Central memory CD8-positive, alpha-beta T cell (primary cell): ENCODE measurements at regions not wholly inside any gene's neighbourhood (a gene's known extent, or its start where the extent isn't known, plus 50 kb on each side); places are given as distances from the start of the nearest gene placed in this dataset.

Experiments used
- ATAC-seq: fragments of 150-1000 bp; cut with Tn5 transposase; replicated peaks from 2 replicates; pipeline ENCODE4 v1.10.0; 2022; ENCODE audit warnings: mild to moderate bottlenecking, moderate FRiP score, moderate number of reproducible peaks; ENCODE audit not compliant: poor library complexity, severe bottlenecking; ENCODE audit errors: extremely low read depth
- DNase-seq, 2 donors: peaks; one replicate each; pipeline ENCODE4 v3.0.0; 2021; ENCODE audit warnings: low spot score in 2 of 2
- H3K27ac Mint-ChIP-seq: one replicate; pipeline ENCODE4 v1.8.0; 2022; ENCODE audit warnings: low read depth, mild to moderate bottlenecking, moderate library complexity, mixed read lengths
- H3K27me3 Mint-ChIP-seq: one replicate; pipeline ENCODE4 v1.8.0; 2022; ENCODE audit warnings: mixed read lengths
- H3K36me3 Mint-ChIP-seq: one replicate; pipeline ENCODE4 v1.8.0; 2022; ENCODE audit warnings: mild to moderate bottlenecking, moderate library complexity, mixed read lengths; ENCODE audit not compliant: insufficient read depth
- H3K4me1 Mint-ChIP-seq: one replicate; pipeline ENCODE4 v1.8.0; 2022; ENCODE audit warnings: mixed read lengths
- H3K4me3 Mint-ChIP-seq: one replicate; pipeline ENCODE4 v1.8.0; 2022; ENCODE audit warnings: mild to moderate bottlenecking, moderate library complexity, mixed read lengths
- H3K9me3 Mint-ChIP-seq: one replicate; pipeline ENCODE4 v1.8.0; 2022; ENCODE audit warnings: mixed read lengths

DNA sequence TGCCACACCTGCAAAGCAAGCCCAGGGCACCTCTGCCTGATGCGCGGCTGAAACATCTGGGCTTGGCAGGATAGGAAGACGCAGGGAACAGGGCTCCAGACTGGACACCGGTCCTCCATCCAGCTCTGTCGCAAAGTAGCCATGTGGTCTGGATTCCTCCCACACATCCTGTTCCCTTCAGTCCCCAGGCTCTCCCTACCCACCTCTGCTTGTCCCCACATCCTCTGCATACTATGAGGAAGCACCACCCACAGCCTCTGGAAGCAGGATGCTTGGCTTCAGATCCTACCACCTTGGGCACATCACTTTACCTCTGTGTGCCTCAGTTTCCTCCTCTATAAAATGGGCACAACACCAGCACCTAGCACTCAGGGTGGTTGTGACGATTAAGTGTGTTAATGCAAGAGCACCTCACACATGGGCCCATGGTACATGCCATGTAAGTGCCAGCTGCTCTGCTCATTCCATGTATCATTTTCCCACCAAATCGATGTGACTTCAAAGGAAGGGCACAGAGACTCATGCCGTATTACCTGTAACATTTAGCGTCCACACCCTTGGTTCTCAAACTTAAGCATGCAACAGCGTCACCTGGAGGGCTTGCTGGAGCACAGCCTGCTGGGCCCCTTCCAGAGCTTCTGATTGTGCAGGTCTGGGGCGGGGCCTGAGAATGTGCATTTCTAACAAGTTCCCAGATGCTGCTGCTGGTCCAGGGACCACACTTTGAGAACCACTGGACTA is 138.6 kb upstream of the SDK2 start:
- H3K27ac Mint-ChIP-seq, result no peak overlapping the region
- no peak overlapping the region for H3K4me3 Mint-ChIP-seq
- DNase-seq (no peak), ATAC-seq (no peak)
- peaks cover 54% of the 10 kb centered on the region for H3K27me3 Mint-ChIP-seq
- no peaks in the 10 kb centered on the region for H3K36me3 Mint-ChIP-seq
- no peaks in the 10 kb centered on the region for H3K9me3 Mint-ChIP-seq
- H3K4me1 Mint-ChIP-seq, result no peaks in the 10 kb centered on the region

DNA sequence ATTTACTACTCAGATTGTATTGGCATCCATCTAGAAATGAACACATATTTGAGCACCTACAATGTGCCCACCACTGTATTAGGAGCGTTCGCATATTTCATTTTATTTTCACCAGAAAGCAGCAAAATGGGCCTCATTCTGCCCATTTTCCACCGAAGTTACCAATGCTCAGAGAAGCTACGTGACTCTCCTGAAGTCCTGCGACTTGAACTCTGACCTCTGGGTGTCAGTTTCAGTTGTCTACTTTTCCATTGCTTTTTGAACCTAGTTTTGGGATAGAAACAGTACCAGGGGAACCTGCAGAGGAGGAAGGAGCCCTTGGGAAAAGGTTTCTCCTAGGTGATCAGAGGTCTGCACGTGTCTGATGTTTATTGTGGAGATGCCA is 139.1 kb upstream of the SDK2 start:
- DNase-seq (no peak), ATAC-seq (no peak)
- no peaks in the 10 kb centered on the region for H3K4me1 Mint-ChIP-seq
- H3K9me3 Mint-ChIP-seq, result no peaks in the 10 kb centered on the region
- no peaks in the 10 kb centered on the region for H3K36me3 Mint-ChIP-seq
- H3K27ac Mint-ChIP-seq, result no peak overlapping the region
- H3K27me3 Mint-ChIP-seq, result peaks cover 54% of the 10 kb centered on the region
- no peak overlapping the region for H3K4me3 Mint-ChIP-seq

DNA sequence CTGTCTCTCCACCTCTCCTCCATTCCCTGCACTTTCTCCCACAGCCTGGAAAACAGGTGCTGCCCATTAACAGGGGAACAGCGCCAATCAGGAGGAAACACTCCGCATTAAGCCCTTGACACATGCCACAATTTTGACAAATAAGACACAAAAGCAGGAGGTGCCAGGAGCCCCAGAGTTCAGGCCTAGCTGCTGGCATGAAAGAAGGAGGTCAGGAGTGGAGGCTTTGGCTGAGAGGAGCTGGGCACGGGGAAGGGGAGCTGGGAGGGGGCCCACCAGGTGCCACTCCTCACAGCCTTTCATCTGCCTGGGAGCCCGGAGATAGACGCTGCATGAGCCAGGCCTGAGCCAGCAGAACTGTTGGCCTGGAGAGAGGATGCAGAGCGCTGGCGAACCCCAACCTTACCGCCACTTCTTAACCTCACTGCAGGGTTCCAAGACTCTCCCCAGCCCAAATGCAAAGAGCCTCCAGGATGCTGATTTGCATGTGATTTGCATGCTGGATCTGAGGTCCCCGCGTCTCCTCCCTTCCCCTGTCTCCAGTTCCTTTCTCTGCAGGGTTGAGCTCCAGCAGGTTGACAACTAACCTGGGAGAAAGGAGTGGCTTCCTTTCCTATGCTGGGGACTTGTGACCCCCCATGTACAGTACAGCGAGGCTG is 139.8 kb upstream of the SDK2 start:
- Mint-ChIP-seq H3K36me3 (no peaks in the 10 kb centered on the region), H3K27ac (no peak overlapping the region)

DNA sequence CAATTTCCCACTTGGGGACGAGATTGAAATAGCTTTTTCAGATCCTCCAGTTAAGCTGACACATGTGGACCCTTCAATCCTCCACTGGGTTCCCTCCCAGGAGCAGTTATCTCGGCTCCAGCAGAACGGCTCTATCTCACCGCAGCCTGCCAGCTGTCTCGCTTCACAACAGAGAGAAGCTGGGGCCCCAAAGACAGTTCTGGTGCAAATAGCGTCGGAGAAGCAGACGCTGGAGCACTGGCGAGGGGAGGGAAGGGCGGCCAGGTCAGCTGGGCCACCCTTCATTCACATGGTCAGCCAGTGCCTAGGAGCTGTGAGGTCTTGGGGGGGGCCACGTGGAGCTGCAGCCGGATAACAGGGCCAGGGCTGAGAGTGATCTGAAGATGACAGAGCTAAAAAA is 141.3 kb upstream of the SDK2 start:
- Mint-ChIP-seq H3K4me3 (no peak overlapping the region), H3K27me3 (peaks cover 54% of the 10 kb centered on the region), H3K36me3 (no peaks in the 10 kb centered on the region), H3K4me1 (no peaks in the 10 kb centered on the region), H3K9me3 (no peaks in the 10 kb centered on the region), H3K27ac (no peak overlapping the region)
- no peak for DNase-seq
- no peak for ATAC-seq

More for the DNA sequence above, 139.8 kb upstream of the SDK2 start:
- H3K4me1 Mint-ChIP-seq, result no peaks in the 10 kb centered on the region
- peaks cover 54% of the 10 kb centered on the region for H3K27me3 Mint-ChIP-seq
- DNase-seq (no peak), ATAC-seq (no peak)
- H3K9me3 Mint-ChIP-seq, result no peaks in the 10 kb centered on the region
- H3K4me3 Mint-ChIP-seq, result no peak overlapping the region

DNA sequence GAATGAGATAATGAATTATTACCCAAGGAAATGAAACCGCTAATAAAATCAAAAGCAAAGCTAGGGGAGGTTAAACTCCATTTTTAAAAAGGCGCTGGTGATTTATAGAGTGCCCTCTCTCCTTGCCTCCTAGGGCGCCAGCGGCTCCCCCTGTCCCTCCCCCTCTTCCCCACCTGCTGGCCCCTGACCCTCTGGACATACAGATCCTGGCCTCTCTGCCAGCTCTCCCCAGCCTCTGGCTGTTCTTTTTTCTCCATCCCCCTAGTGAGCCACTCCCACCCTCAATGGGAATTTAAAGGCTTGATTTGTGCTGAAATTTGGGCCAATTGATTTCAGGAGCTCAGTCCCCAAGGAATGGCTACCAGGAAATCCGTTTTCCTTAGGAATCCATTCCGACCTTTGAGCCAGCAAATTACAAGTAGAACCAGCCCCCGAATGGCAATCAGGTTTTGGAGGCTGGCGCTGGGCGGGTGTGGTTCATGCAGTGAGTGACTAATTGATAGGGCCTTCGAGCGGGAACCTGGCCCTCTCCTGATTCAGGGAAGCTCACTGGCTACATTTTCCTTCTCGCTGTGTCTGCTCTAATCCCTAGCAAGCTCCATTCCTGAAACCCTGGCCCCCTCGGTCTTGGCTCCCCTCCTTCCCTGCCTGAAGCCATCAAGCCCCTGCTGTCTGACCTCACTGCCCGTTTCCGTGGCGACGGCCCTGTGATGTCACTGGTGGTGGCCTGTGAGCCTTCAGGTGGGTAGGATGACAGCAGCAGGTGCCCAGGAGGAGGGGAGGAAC is 141.9 kb upstream of the SDK2 start:
- DNase-seq (no peak), ATAC-seq (no peak)
- H3K4me3 Mint-ChIP-seq, result no peak overlapping the region
- H3K9me3 Mint-ChIP-seq, result no peaks in the 10 kb centered on the region
- no peaks in the 10 kb centered on the region for H3K4me1 Mint-ChIP-seq
- peaks cover 55% of the 10 kb centered on the region for H3K27me3 Mint-ChIP-seq
- H3K27ac Mint-ChIP-seq, result no peak overlapping the region
- H3K36me3 Mint-ChIP-seq, result no peaks in the 10 kb centered on the region

DNA sequence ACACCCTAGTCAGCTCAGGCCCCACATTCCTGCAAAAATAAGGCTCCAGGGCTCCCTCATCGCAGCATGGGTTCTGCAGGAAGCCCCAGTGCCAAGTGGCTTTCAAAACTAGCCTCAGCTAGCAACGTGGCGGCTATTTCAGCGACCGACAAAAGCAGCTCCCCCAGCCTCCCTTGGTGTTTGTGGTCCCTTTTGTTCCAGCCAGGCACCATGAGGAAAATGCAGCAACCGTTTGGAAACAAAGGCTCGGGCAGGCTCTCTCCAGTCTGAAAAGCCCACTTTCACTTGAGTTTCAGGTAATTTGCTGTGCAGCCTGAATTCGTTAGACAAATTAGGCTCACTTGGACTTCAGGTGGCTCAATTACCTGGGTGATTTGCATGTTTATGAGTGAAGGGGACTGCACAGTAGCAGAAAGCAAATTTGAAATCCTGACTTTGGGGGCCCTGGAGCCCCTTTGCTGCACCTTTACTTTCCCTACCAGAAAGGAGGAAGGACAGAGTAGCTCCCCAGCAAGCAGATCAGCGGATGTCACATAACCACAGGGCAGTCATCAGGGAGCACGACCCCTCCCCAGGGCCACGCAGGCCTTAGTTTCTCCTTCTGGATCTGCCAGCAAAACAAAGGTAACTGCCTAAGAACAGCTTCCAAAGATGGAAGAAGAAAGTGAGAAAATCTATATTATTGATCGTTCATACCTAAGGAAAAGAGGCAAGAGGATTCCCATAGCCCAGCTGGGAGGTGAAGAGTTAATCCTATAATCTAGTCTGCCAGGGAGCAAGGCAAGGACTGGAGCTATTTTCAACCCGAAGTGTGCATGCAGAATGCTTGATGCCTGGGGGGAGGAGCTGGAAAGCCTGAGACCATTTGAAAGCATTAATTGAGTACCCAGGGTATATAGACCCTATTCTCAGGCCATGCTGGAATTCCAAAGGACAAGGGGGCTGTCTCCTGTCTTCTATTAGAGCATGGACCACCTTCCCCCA is 143.1 kb upstream of the SDK2 start:
- no peak for DNase-seq
- H3K9me3 Mint-ChIP-seq, result no peaks in the 10 kb centered on the region
- no peaks in the 10 kb centered on the region for H3K36me3 Mint-ChIP-seq
- H3K27ac Mint-ChIP-seq, result no peak overlapping the region
- H3K4me1 Mint-ChIP-seq, result no peaks in the 10 kb centered on the region
- peaks cover 67% of the 10 kb centered on the region for H3K27me3 Mint-ChIP-seq
- H3K4me3 Mint-ChIP-seq, result no peak overlapping the region
- no peak for ATAC-seq

DNA sequence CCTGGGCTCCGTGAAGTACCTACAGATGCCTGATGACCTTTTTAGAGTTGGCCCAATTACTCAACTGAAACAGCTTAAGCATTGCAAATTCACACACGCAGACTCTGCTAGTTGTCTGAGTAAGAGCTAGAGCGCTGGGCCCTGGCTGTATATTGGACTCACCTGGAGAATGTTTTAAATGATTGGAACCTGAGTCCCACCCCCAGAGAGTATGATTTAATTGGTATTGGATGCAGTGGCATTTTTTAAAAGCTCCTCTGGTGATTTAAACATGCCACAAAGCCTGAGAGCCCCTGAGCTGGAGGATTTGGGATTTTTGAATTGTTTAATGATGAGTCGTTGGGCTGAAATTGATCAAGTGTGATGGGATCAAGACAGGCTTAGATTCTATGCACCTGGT is 143.9 kb upstream of the SDK2 start:
- Mint-ChIP-seq H3K4me1 (no peaks in the 10 kb centered on the region), H3K9me3 (no peaks in the 10 kb centered on the region), H3K27ac (no peak overlapping the region), H3K27me3 (peaks cover 67% of the 10 kb centered on the region), H3K36me3 (no peaks in the 10 kb centered on the region), H3K4me3 (no peak overlapping the region)
- ATAC-seq, result no peak
- no peak for DNase-seq

DNA sequence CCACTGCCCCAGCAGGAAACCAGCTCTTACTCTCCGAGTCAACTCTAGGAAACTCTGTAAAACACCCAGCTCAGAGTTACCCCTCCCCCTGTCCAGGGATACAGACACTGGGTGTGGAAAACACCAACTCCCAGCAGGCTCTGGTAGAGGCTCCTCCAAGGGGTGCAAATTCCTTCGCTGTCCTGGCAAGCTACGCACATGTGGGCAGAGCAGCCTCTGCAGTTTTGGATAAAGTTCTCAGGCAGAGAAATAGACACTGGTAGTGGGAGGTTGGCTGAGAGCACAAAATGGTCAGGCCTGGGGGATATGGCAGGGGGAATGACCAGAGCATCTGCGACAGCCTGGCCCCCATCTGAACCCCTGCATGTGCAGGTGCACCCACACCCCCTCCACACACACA is 146.9 kb upstream of the SDK2 start:
- Mint-ChIP-seq H3K4me3 (no peak overlapping the region), H3K27me3 (peaks cover 53% of the 10 kb centered on the region), H3K4me1 (no peaks in the 10 kb centered on the region), H3K9me3 (no peaks in the 10 kb centered on the region), H3K36me3 (no peaks in the 10 kb centered on the region), H3K27ac (no peak overlapping the region)
- no peak for DNase-seq
- ATAC-seq, result no peak

DNA sequence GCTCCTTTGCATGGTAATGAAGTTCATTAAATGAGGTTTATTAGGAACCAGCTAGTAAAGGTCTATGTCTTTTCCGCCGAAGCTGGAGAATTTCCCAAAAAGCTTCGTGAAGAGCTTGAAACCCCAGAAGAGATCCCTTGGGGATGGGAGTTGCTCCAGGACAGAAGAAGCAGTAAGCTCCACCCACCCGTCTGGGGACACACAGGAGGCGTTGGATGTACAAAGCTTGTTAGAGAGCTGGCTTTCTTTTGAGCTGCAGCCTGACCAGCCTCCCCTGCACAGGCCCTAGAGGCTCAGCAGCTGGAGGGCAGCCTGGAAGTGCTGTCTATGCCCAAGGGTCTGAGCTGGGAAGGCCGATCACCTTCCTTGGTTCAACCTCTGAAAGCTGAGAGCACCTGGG is 147.4 kb upstream of the SDK2 start:
- H3K27ac Mint-ChIP-seq, result no peak overlapping the region
- no peak overlapping the region for H3K4me3 Mint-ChIP-seq
- peaks cover 51% of the 10 kb centered on the region for H3K27me3 Mint-ChIP-seq
- no peak for ATAC-seq
- no peaks in the 10 kb centered on the region for H3K36me3 Mint-ChIP-seq
- no peaks in the 10 kb centered on the region for H3K9me3 Mint-ChIP-seq
- no peak for DNase-seq
- no peaks in the 10 kb centered on the region for H3K4me1 Mint-ChIP-seq

DNA sequence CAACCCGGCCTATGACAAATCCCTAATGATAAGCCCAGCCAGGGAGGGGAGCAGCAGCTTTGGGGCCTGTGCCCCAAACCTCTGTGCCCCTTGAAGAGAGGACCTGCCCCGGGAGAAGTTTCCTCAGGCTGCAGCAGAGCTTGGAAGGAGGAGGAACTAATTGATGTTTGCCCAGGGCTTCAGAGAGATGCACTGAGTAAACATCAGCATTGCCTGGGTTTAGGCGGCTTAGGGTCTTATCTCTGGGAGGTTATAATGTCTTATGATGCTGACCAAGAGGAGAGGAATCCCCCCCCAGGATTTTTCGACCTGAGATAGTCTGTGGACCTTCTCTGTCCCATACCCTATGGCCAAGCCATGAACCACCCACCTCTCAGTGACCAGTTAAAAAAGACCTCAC is 148.7 kb upstream of the SDK2 start:
- DNase-seq (no peak), ATAC-seq (no peak)

DNA sequence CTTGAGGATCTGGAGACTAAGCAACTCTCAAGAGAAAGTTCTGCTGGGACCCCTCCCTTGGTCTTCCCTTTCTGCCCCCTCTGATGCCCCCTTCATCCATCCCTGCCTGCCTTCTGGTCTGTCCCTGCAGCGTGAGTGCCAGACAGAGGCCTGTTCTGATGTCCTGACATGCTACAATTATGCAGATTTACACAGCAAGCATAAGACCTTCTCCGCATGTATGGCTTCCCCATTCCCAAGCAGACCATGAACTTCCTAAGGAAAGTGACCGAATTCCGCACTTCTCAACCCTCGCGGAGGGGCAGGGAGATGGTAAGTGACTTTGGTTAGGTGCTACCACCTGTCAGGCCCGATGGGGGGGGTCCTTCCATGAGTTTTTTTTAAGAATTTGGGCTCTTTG is 150.1 kb upstream of the SDK2 start:
- ATAC-seq (no peak), DNase-seq (no peak)
- H3K9me3 Mint-ChIP-seq, result no peaks in the 10 kb centered on the region
- no peaks in the 10 kb centered on the region for H3K4me1 Mint-ChIP-seq
- H3K27me3 Mint-ChIP-seq, result peaks cover 62% of the 10 kb centered on the region
- no peaks in the 10 kb centered on the region for H3K36me3 Mint-ChIP-seq
- H3K4me3 Mint-ChIP-seq, result no peak overlapping the region
- no peak overlapping the region for H3K27ac Mint-ChIP-seq

More for the DNA sequence above, 148.7 kb upstream of the SDK2 start:
- Mint-ChIP-seq H3K27ac (no peak overlapping the region), H3K27me3 (peaks cover 49% of the 10 kb centered on the region), H3K9me3 (no peaks in the 10 kb centered on the region), H3K4me3 (no peak overlapping the region), H3K4me1 (no peaks in the 10 kb centered on the region), H3K36me3 (no peaks in the 10 kb centered on the region)

DNA sequence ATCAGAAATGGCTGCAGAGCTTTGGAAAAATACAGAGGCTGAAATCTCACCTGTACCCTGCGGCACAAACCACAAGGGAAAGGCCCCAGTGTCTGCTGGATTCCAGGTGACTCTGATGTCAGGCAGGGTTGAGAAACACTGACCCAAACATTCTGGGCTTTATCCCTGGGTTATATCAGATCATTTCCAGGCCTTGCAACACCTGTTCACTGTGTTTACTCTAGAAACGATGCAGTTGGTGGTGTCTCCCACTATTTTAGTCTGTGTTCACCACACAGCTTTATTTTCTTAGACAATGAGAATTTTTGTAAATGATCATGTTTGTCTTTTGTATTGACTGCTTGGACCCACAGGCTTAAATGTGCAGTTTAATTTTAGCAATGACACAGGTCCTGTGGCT is 151.5 kb upstream of the SDK2 start:
- H3K4me3 Mint-ChIP-seq, result no peak overlapping the region
- no peak for ATAC-seq

More for the DNA sequence above, 151.5 kb upstream of the SDK2 start:
- no peak for DNase-seq
- Mint-ChIP-seq H3K36me3 (no peaks in the 10 kb centered on the region), H3K27me3 (peaks cover 76% of the 10 kb centered on the region), H3K27ac (no peak overlapping the region), H3K4me1 (no peaks in the 10 kb centered on the region), H3K9me3 (no peaks in the 10 kb centered on the region)
